ENCODE measurements at regions not wholly inside any gene's neighbourhood (a gene's known extent, or its start where the extent isn't known, plus 50 kb on each side); places are given as distances from the start of the nearest gene placed in this dataset.

DNA sequence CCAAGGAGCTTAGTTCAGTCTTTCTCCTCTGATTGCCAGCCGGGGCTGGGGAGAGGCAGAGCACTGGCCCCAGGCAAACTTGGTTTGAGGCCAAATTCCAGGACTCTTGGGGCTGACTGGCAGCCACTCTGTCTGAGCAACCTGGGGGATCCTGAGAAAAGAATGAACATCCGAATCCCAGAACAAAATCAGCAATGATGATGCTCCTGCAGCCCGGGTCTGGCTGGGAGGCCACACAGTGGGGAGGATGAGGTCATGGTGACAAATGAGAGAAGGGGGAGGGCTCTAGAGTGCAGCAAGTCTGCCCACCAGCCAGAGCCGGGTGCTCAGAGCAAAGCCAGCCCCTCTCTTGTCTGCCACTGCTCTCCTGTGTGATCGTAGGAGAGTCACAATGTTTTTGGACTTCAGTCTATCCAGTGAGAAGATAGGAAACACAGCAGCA is 71.8 kb upstream of the PAX6 start:
- H3K4me3 ChIP-seq (ENCODE audit: low read length): no peak overlapping the region

DNA sequence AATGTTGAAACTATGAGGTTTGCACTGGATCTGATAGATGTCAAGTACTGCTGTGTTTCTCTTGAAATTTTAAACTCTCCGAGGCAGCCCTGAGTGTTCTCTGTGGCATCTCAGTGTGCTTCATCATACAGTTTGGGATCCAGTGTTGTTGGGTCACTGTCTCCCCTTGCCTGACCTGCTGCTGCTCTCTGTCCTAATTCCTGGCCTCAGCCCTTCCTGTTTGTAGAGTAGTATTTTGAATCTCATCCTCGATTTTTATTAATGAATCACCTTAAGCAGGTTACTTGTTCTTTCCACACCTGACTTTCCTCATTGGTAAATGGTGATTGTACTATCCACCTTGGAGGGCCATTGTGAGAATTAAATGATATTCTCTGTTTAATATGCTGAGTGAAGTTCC is 70.7 kb upstream of the PAX6 start:
- Histone ChIP-seq H2AFZ (ENCODE audit: low read depth, low read length) (no peak overlapping the region), H3K9ac (ENCODE audit: low read length) (no peak overlapping the region), H3K27ac (ENCODE audit: low read length) (no peak overlapping the region), H3K9me3 (ENCODE audit: low read length) (no peaks in the 10 kb centered on the region), H3K4me2 (ENCODE audit: low read length) (no peak overlapping the region), H3K36me3 (ENCODE audit: insufficient read depth, low read length) (no peaks in the 10 kb centered on the region), H3F3A (ENCODE audit: insufficient read depth, low read length, poor library complexity, severe bottlenecking) (no peaks in the 10 kb centered on the region), H3K27me3 (ENCODE audit: insufficient read depth, low read depth, low read length) (no peaks in the 10 kb centered on the region), H4K20me1 (ENCODE audit: insufficient read depth) (no peaks in the 10 kb centered on the region), H3K9me2 (ENCODE audit: insufficient read depth, low read length) (no peaks in the 10 kb centered on the region), H3K79me2 (replicated peaks; ENCODE audit: insufficient read depth, low read length) (no peaks in the 10 kb centered on the region), H3K4me3 (ENCODE audit: low read length) (no peak overlapping the region)
- TF ChIP-seq EZH2 (IDR thresholded peaks at IDR 0.05; ENCODE audit: borderline replicate concordance, insufficient read depth, low read length, poor library complexity, severe bottlenecking): no peak
- no peak for TF ChIP-seq EP300 (conservative IDR thresholded peaks at IDR 0.05; ENCODE audit: poor library complexity, severe bottlenecking)
- TF ChIP-seq, protein P1, sequence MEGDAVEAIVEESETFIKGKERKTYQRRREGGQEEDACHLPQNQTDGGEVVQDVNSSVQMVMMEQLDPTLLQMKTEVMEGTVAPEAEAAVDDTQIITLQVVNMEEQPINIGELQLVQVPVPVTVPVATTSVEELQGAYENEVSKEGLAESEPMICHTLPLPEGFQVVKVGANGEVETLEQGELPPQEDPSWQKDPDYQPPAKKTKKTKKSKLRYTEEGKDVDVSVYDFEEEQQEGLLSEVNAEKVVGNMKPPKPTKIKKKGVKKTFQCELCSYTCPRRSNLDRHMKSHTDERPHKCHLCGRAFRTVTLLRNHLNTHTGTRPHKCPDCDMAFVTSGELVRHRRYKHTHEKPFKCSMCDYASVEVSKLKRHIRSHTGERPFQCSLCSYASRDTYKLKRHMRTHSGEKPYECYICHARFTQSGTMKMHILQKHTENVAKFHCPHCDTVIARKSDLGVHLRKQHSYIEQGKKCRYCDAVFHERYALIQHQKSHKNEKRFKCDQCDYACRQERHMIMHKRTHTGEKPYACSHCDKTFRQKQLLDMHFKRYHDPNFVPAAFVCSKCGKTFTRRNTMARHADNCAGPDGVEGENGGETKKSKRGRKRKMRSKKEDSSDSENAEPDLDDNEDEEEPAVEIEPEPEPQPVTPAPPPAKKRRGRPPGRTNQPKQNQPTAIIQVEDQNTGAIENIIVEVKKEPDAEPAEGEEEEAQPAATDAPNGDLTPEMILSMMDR (IDR thresholded peaks at IDR 0.05; ENCODE audit: poor library complexity, severe bottlenecking): no peak
- TF ChIP-seq TAF1 (IDR thresholded peaks at IDR 0.05; ENCODE audit: low read depth): no peak
- no peak for TF ChIP-seq MXI1 (conservative IDR thresholded peaks at IDR 0.05; ENCODE audit: poor library complexity, severe bottlenecking)

More for the DNA sequence above, 71.8 kb upstream of the PAX6 start:
- H3K9me2 ChIP-seq (ENCODE audit: insufficient read depth, low read length): no peaks in the 10 kb centered on the region
- H3K9me3 ChIP-seq (ENCODE audit: low read length): no peaks in the 10 kb centered on the region
- H3K9ac ChIP-seq (ENCODE audit: low read length): no peak overlapping the region
- H3F3A ChIP-seq (ENCODE audit: insufficient read depth, low read length, poor library complexity, severe bottlenecking): no peaks in the 10 kb centered on the region
- H3K27me3 ChIP-seq (ENCODE audit: insufficient read depth, low read depth, low read length): no peaks in the 10 kb centered on the region
- H3K36me3 ChIP-seq (ENCODE audit: insufficient read depth, low read length): no peaks in the 10 kb centered on the region
- TF ChIP-seq EZH2 (IDR thresholded peaks at IDR 0.05; ENCODE audit: borderline replicate concordance, insufficient read depth, low read length, poor library complexity, severe bottlenecking) (no peak), MXI1 (conservative IDR thresholded peaks at IDR 0.05; ENCODE audit: poor library complexity, severe bottlenecking) (no peak), EP300 (conservative IDR thresholded peaks at IDR 0.05; ENCODE audit: poor library complexity, severe bottlenecking) (no peak), TAF1 (IDR thresholded peaks at IDR 0.05; ENCODE audit: low read depth) (no peak), RAD21 (conservative IDR thresholded peaks at IDR 0.05) (no peak), POLR2AphosphoS5 (IDR thresholded peaks at IDR 0.05) (no peak), SMC3 (conservative IDR thresholded peaks at IDR 0.05; ENCODE audit: poor library complexity) (no peak)
- TF ChIP-seq, protein P1 (IDR thresholded peaks at IDR 0.05; ENCODE audit: poor library complexity, severe bottlenecking): no peak
- TF ChIP-seq, protein P2, sequence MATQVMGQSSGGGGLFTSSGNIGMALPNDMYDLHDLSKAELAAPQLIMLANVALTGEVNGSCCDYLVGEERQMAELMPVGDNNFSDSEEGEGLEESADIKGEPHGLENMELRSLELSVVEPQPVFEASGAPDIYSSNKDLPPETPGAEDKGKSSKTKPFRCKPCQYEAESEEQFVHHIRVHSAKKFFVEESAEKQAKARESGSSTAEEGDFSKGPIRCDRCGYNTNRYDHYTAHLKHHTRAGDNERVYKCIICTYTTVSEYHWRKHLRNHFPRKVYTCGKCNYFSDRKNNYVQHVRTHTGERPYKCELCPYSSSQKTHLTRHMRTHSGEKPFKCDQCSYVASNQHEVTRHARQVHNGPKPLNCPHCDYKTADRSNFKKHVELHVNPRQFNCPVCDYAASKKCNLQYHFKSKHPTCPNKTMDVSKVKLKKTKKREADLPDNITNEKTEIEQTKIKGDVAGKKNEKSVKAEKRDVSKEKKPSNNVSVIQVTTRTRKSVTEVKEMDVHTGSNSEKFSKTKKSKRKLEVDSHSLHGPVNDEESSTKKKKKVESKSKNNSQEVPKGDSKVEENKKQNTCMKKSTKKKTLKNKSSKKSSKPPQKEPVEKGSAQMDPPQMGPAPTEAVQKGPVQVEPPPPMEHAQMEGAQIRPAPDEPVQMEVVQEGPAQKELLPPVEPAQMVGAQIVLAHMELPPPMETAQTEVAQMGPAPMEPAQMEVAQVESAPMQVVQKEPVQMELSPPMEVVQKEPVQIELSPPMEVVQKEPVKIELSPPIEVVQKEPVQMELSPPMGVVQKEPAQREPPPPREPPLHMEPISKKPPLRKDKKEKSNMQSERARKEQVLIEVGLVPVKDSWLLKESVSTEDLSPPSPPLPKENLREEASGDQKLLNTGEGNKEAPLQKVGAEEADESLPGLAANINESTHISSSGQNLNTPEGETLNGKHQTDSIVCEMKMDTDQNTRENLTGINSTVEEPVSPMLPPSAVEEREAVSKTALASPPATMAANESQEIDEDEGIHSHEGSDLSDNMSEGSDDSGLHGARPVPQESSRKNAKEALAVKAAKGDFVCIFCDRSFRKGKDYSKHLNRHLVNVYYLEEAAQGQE (IDR thresholded peaks at IDR 0.05; ENCODE audit: borderline replicate concordance): no peak
- no peak overlapping the region for H3K27ac ChIP-seq (ENCODE audit: low read length)
- H3K79me2 ChIP-seq (replicated peaks; ENCODE audit: insufficient read depth, low read length): no peaks in the 10 kb centered on the region
- no peaks in the 10 kb centered on the region for H4K20me1 ChIP-seq (ENCODE audit: insufficient read depth)
- no peak overlapping the region for H3K4me2 ChIP-seq (ENCODE audit: low read length)
- H2AFZ ChIP-seq (ENCODE audit: low read depth, low read length): no peak overlapping the region

All from neural cell (in vitro differentiated cells).